HL-60 (cell line): ENCODE measurements at regions not wholly inside any gene's neighbourhood (a gene's known extent, or its start where the extent isn't known, plus 50 kb on each side); places are given as distances from the start of the nearest gene placed in this dataset.

Experiments used
- DNase-seq, 2 experiments: peaks; one replicate each; pipeline ENCODE4 v3.0.0-alpha.2; 2010 to 2020; ENCODE audit warnings: low read depth in 1 of 2, low spot score in 1 of 2
- H3K27ac ChIP-seq: fragments of 250-450 bp; sonication (Bioruptor Pico); replicated peaks from 2 replicates; pipeline ENCODE4 v1.5.1; 2020; ENCODE audit warnings: mild to moderate bottlenecking, moderate library complexity
- H3K27me3 ChIP-seq: fragments of 250-450 bp; sonication (Bioruptor Pico); 2 replicates; pipeline ENCODE4 v1.5.1; 2021; ENCODE audit warnings: mild to moderate bottlenecking, moderate library complexity; ENCODE audit not compliant: insufficient read depth, poor library complexity, severe bottlenecking
- H3K4me3 ChIP-seq: replicated peaks from 2 replicates; pipeline ENCODE4 v1.5.1; 2011; ENCODE audit warnings: mild to moderate bottlenecking, control low read depth, low read length; ENCODE audit not compliant: insufficient read depth
- CTCF ChIP-seq: IDR thresholded peaks from one replicate; pipeline ENCODE4 v1.5.1; 2011; ENCODE audit warnings: low read length, control low read depth, inconsistent platforms; ENCODE audit not compliant: insufficient read depth
- GABPA ChIP-seq: IDR thresholded peaks from 2 replicates; pipeline ENCODE4 v1.6.1; 2012; ENCODE audit warnings: low read depth
- POLR2AphosphoS5 ChIP-seq: IDR thresholded peaks from 2 replicates; pipeline ENCODE4 v1.6.1; 2012; ENCODE audit warnings: low read depth
- REST ChIP-seq: IDR thresholded peaks from 2 replicates; pipeline ENCODE4 v1.6.1; 2012; ENCODE audit warnings: low read depth; ENCODE audit not compliant: insufficient replicate concordance
- SPI1 ChIP-seq: IDR thresholded peaks from 2 replicates; pipeline ENCODE4 v1.6.1; 2012; ENCODE audit warnings: low read depth, mild to moderate bottlenecking, borderline replicate concordance

GRCh38 chr6:163893609-163894189 is 479.2 kb downstream of the QKI start:
- no peak overlapping the region for H3K4me3 ChIP-seq
- no peak overlapping the region for H3K27ac ChIP-seq
- H3K27me3 ChIP-seq: no peaks in the 10 kb centered on the region
- TF ChIP-seq POLR2AphosphoS5 (no peak), REST (no peak), GABPA (no peak), SPI1 (no peak), CTCF (no peak)
- no peak for DNase-seq

- no peak for DNase-seq
- TF ChIP-seq REST: no peak
- no peak for TF ChIP-seq GABPA
- no peak for TF ChIP-seq SPI1
- no peak for TF ChIP-seq CTCF
- no peak for TF ChIP-seq POLR2AphosphoS5
- Histone ChIP-seq H3K4me3 (no peak overlapping the region), H3K27ac (no peak overlapping the region), H3K27me3 (no peaks in the 10 kb centered on the region)
Measured at GRCh38 chr6:163892824-163893561, 478.5 kb downstream of the QKI start.

- TF ChIP-seq CTCF: no peak
- Histone ChIP-seq H3K4me3 (no peak overlapping the region), H3K27ac (no peak overlapping the region), H3K27me3 (no peaks in the 10 kb centered on the region)
- no peak for DNase-seq
Measured at GRCh38 chr6:163889904-163890514, 475.5 kb downstream of the QKI start.
